T follicular helper cell (primary cell): ENCODE measurements at regions not wholly inside any gene's neighbourhood (a gene's known extent, or its start where the extent isn't known, plus 50 kb on each side); places are given as distances from the start of the nearest gene placed in this dataset.

Experiments
- DNase-seq: peaks from one replicate; pipeline ENCODE4 v3.0.0-alpha.2; 2020; ENCODE audit warnings: low read depth

- no peak for DNase-seq
These were observed 108.3 kb upstream of the RBPJ start for GRCh38 chr4:26212528-26212927.

DNA sequence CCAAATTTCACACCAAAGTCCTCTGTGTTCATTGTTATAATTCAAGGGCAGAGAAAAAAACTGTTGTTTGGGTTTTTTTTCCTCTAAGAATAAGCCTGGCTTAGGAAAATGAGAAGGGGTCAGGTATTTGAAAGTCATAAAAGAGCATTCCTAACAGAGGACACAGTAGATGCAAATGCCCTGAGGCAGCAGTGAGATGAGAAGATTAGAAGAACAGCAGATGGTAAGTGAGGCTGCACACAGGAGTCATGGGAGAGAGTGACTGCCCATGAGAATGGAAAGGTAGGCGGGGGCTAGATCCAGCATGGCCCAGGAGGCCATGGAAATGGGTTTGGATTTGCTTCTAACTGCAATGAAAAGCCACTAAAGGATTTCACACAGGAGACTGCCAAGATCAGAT lies 107.5 kb upstream of the RBPJ start:
- DNase-seq = no peak

DNA sequence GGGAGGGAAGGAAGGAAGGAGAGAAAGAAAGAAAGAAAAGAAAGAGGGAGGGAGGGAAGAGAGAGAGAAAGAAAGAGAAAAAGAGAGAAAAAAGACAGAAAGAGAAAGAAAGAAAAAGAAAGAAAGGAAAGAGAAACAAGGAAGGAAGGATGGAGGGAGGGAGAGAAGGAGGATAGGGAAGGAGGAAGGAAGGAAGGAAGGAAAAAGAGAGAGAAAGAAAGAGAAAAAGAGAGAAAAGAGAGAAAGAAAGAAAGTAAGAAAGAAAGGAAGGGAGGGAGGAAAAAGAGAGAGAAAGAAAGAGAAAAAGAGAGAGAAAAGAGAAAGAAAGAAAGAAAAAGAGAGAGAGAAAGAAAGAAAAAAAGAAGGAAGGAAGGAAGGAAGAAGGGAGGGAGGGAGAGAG lies 105.8 kb upstream of the RBPJ start:
- no peak for DNase-seq

GRCh38 chr4:26215725-26216124 lies 105.1 kb upstream of the RBPJ start:
- DNase-seq = no peak

DNA sequence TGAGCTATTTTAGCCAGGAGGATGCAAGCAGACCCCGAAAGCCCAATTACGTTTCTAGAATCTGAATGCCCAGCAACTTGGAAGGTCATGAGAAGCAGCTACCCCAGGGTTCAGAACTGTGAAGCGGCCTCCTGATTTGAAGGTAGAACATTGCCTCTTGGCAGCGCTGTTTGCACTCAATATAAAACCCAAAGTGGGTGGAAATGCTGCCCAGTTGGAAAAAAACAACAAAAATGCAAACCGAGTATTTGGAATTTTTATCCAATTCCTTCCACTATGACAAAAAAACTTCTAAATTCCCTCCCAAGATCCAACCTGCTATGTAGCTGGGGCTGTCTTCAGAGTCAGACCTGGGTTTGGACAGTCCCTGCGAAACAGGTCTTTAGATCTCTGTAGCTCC lies 103.3 kb upstream of the RBPJ start:
- DNase-seq = no peak

- DNase-seq = no peak
These were observed 102.7 kb upstream of the RBPJ start for GRCh38 chr4:26217961-26218676.

- DNase-seq = no peak
These were observed 101.9 kb upstream of the RBPJ start for GRCh38 chr4:26218677-26219605.

DNA sequence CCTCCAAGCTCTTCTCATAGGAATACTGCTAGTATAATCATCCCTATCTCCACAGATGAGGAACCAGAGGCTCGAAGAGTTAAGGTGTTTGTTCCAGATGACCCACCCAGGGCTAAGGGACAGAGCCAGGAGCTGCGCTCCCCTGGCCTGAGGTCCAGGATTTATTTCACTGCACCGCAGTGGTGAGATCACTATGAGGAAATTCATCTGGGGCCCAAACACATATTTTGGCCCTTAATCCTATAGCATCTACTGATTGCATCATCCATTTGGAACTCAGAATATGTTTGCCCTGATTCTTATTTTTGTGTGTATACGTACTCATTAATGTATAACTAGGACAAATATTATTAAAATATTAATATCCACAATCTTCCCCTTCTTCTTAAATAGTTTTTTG lies 100.1 kb upstream of the RBPJ start:
- DNase-seq = no peak

GRCh38 chr4:26223155-26223554 lies 97.7 kb upstream of the RBPJ start:
- DNase-seq = no peak

- DNase-seq = no peak
These were observed 94.0 kb upstream of the RBPJ start for GRCh38 chr4:26226629-26227376.

DNA sequence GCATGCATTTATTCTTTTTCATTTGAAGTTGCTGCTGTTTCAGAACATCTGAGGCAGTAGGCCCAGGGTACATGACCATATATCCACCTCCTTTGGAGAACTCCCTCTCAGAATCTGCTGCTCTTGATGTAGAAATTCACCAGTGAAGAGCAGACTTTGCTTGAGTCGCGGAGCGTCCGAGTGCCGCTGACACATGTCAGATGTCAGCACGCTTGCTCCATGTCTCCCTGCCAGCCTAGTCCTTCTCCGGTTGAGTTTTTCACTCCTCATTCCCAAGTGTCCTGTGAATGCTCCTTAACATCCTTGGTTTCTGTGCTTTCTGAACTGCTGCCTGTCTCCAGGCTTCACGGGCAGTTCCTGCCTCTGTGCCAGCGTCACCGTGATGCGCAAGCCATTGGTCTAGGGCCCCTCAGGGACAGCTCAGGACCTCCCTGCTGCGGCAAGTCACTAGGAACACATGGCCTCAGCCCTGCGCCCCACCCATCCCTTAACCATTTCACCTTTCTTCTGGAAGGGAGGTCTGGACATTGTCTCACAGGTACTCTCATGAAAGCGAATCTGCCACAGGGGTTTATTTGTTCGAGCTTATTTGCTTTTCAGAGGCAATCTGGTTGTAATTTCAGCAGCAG lies 93.1 kb upstream of the RBPJ start:
- DNase-seq = no peak

DNA sequence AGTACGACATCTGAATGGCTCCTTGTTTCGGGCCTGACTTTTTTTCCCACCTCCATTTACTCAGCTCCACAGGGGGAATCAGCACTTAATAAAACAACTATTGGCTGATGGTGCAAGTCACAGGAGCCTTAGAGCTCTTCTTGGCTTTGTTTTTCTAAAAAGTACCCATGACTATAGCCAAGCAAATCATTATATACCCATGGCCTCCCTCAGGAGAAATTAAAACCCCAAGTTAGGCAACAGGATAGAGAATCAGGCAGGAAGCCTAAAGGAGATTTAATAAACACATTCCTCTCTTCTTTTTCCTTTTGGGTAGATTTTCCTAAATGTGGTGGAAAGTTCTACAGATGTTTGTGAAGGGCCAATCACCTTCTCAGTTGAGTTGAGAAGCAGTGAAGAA lies 91.9 kb upstream of the RBPJ start:
- DNase-seq = no peak

DNA sequence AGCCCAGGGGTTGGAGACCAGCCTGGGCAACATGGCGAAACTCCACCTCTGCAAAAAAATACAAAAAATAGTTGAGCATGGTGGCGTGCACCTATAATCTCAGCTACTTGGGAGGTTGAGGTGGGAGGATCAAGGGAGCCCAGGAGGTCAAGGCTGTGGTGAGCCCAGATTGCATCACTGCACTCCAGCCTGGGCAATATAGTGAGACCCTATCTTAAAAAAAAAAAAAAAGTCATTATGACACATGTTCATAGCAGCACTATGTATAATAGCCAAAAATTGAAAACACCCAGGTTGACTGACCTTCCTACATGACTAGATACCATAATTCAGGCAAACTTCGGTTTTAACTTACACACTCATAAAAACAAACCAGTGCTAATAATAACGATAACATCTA lies 90.8 kb upstream of the RBPJ start:
- DNase-seq = no peak

- no peak for DNase-seq
These were observed 87.5 kb upstream of the RBPJ start for GRCh38 chr4:26233350-26233749.

DNA sequence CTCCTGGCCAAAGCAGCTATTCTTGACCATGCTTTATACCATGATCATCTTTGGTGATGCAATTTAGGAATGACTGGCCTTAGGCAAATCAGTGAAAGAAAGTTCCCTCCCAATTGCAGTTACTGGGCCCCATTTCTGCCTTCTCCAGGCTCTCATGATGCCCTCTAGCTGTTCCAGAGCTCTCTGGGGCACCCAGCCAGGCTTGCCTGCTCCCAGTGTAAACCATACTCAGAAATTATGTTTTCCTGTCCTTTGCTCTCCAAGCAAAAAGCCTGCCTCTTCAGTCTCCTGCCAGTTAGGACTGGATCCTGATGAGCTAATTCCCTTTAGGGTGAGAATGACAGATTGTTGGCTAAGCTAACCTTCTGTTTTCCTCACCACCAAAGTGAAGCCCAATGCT lies 85.3 kb upstream of the RBPJ start:
- no peak for DNase-seq

GRCh38 chr4:26237916-26238315 lies 82.9 kb upstream of the RBPJ start:
- no peak for DNase-seq

GRCh38 chr4:26238426-26238777 lies 82.4 kb upstream of the RBPJ start:
- no peak for DNase-seq

DNA sequence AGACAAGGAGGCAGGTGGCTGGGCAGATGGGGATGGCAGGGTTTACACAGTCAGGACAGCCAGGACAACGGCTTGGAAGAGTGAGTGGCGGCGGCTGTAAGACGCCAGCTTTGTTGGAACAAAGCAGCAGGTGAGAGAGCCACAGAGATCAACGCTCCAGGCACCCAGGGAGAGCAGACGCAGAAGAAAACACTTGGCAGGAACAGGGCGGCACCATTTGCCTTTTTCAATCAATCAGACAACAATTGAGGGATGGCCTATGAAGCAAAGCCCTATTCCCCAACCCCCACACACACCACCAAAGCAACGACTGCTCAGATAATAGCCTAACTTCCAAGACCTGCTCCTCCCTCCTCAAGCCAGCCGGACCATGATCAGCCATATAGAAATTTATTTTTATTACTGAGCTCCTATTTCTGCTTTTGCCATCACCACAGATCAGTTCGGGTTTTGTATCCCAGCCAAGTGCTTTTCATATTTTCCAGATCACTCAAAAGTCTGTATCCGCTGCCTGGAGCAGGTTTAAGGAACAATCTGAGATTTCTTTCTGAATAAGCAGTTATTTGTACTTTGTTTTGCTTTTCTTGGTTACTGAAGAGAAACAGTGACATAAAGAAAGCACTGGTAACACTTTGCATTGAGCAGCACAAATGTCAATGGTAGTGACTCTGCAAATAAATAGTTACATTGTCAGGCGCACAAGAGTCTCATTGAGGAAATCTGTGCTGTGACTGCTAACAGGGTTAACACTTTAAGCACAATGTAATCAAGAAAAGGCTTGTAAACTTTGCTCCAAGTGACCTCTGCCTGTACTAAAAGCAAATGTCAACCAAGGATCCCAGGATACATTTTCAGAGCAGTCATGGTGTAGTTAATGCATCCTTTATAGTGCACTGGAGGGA lies 81.8 kb upstream of the RBPJ start:
- DNase-seq = no peak

DNA sequence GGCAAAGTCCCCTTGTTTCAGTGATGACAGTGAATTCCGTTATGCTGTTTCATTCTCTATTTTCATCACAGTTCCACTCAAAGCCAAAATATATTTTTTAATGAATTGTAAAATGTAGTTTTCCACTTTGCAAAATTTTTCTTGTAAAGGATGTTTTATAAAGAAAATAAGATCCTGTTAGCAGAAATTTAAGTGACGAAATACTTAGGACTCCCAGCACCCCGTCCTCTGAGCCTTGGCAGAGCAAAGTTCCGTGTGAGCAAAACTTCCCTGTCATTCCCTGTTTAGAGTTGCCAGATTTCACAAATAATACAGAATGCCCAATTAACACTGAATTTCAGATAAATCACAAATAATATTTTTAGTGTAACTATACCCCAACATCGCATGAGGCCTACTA lies 81.0 kb upstream of the RBPJ start:
- DNase-seq = no peak

GRCh38 chr4:26241179-26241578 lies 79.6 kb upstream of the RBPJ start:
- DNase-seq = no peak

- DNase-seq = no peak
These were observed 78.4 kb upstream of the RBPJ start for GRCh38 chr4:26242451-26242850.
